ENCODE measurements at regions not wholly inside any gene's neighbourhood (a gene's known extent, or its start where the extent isn't known, plus 50 kb on each side); places are given as distances from the start of the nearest gene placed in this dataset.
A peak's percentile ranks its signal among the peaks of the same experiment; 100 is the strongest.

DNA sequence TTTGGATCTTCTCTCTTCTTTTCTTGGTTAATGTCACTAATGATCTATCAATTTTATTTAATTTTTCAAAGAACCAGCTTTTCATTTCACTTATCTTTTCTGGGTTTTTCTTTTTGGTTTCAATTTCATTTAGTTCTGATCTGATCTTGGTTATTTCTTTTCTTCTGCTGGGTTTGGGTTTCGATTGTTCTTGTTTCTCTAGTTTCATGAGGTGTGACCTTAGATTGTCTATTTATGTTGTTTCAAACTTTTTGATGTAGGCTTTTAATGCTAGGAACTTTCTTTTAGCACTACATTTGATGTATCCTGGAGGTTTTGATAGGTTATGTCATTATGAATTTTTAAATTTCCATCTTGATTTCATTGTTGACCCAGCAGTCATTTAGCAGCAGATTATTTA is 142.3 kb downstream of the C11orf87 start:
- no peak for DNase-seq

- DNase-seq = no peak
These were observed 160.5 kb downstream of the C11orf87 start for GRCh38 chr11:109582470-109582869.

DNA sequence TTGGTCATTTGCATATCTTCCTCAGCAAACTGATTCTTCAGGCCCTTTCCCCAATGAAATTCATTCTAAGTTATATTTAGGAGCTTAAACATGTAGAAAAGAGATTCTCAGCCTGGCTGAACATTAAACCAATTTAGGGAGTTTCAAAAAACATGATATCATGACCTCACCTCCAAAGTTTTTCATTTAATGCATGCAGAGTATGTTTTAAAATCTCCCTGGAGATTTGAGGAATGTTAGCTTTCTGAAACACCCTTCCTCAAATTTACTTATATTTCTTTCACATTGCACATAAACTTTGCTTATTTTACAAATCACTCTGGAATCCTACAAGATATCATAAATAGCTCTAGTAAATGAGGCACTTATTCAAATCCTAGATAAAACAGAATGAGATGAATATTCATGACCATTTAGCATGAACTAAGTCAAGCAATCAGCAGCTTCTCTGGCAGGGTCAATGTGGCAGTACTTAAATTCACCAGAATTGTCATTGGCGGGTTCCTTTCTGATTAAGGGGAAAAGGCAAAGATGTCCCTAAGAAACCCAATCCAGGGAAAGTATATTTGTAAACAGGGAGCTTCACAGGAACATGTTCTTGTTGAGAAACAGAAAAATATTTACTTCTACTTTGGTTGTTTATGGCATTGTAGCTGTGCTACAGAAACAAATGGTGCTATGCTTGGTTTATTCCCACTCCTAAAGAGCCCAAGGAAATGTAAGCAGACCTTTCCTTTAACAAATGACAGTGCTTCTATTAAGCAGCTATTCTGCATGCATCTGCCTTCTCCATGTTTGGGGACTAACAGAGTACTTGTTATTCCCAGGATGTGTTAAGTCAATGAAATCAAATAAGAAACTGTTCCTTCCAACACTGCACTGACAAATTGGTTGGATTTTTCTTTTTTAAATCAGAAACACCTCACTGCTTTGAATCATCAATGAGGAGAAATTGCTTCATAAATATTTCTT is 162.3 kb downstream of the C11orf87 start:
- DNase-seq = no peak

- no peak for DNase-seq
These were observed 164.8 kb downstream of the C11orf87 start for GRCh38 chr11:109586789-109587188.

DNA sequence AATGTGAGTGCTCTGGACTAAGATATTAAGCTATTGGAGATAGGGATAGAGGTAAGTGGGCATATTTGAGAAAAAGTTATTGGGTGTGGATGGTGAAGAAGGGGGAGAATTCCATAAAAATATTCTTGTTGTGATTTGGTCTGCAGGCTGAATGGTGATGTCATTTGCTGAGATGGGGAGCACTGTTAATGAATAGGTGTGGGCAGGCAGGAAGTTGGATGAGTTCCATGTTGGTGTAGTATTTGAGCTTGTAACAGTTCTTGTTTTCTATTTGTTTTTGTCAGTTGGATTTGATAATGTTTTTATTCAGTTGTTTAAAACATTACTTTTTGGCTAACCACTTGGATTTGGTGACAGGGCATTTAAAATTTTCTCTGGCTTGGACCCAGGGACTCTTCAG is 168.8 kb downstream of the C11orf87 start:
- no peak for DNase-seq

DNA sequence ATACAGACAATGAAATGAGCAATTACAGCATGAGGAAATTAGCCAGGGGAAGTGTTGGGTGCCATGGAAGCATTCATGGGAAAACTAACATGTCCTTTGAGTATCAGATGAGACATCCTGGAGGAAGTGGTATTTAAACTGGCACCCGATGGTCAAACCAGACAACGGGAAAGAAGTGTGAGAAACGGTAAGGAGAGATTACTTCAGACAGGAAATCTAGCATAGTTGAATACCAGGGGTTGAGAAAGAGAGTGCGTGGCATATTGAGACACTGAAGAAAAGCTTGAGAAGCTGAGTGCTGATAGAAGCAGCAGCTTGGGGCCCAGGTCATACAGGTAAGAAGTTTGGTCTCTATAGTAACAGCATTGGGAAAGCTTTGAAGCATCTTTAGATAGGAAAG is 175.3 kb downstream of the C11orf87 start:
- no peak for DNase-seq

GRCh38 chr11:109604481-109605400 is 182.8 kb downstream of the C11orf87 start:
- peak; percentile 1 for DNase-seq

- DNase-seq = no peak
These were observed 184.3 kb downstream of the C11orf87 start for GRCh38 chr11:109606256-109606655.

DNA sequence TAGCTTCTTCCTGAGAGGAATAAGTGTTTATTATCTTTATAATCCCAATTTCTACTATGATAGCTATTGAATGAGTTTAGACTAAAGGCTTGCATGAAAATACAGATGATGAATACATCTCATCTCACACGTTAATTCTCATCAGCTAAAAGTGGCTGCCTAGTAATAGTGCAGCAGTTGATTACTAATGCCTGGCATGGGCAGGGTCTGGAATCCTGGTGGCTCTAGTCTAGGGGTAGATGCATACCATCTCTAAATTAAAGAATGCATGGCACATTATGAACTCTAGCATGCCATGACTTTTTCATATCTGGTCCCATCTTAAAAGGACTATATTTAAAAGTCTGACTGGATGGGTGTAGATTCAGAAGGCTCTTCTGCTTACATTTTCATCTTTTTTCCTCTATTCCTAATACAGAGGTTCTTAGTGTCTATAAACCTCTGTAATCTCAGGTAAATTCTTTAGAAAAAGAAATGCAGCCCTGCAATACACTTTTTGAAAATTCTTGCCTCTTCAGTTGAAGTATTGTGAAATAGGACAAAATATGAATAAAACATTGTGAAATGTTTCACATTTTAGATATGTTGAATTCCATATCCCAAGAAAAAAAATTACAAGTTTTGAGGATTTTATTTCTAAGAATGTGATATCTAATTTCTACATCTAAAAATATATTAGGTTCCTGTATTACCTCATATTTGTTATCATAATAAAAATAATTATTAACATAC is 187.6 kb downstream of the C11orf87 start:
- no peak for DNase-seq

DNA sequence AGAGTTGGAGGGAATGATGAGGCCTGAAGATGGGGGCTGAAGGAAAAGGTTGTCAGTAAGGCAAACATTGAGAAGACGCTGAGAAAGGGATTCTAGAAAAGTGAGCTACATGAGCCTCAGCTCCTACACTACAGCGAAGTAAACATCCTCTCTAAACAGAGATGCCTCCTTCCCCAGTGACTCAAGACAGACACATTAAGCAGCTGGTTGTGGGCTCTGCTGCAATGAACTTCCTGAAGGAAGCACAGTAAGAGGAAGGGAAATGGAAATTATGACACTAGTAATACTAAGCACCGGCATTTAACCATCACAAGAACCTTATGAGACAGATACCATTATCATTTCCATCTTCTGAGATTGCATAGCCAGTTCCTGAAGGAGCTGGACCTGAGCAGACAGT is 190.5 kb downstream of the C11orf87 start:
- peak; percentile 46 for DNase-seq

- no peak for DNase-seq
These were observed 197.5 kb downstream of the C11orf87 start for GRCh38 chr11:109619498-109619897.

DNA sequence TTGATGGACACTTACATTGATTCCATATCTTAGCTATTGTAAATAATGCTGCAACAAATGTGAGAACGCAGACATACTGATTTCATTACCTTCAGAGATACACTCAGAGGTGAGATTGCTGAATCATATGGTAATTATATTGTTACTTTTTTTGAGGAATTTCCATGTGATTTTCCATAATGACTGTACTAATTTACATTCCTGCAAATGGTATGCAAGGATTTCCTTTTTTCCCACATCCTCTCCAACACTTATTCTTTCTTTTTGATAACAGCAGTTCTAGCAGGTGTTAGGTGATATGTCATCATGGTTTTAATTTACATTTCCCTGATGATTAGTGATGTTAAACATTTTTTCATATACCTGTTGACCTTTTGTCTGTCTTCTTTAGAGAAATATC is 207.7 kb downstream of the C11orf87 start:
- no peak for DNase-seq

DNA sequence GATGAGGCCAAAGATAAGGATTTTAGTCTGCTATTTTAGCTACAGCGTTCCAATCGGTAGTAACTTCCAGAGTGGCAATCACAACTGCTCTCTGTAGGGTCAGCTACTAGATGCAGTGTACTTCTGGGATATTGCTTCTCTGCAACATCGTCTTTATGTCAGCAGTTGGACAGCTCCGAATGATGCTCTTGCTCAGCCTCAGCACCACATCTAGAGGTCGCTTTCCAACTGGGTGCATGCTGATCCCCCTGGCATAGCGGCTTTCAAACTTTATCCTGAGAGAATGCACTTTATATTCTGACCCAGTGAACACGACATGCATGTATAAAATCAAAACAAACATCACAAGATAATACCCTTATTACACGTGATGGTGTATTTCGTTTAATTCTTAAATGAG is 219.6 kb downstream of the C11orf87 start:
- DNase-seq = peak; percentile 50

GRCh38 chr11:109644152-109644551 is 222.2 kb downstream of the C11orf87 start:
- DNase-seq = peak; percentile 2

DNA sequence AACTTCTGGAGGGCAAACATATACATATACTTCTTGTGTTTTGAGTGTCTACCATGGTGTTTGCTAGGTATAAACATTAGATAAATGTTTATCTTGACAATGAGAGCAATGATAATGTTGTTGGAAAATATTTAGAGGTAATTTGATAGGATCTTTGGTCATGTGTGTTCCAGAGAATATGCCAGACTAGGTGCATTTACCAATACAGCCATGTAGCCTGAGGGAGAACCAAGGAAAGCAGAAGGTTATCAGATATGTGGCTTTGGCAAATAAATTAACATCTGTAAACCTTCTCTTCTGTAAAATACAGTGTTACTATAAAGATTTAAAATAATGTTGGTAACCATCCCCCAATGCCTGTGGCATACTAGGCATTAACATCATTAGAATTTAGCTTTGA is 226.8 kb downstream of the C11orf87 start:
- DNase-seq = no peak

GRCh38 chr11:109654091-109654490 is 232.1 kb downstream of the C11orf87 start:
- DNase-seq = no peak

GRCh38 chr11:109658190-109658589 is 236.2 kb downstream of the C11orf87 start:
- no peak for DNase-seq

GRCh38 chr11:109667719-109668118 is 245.7 kb downstream of the C11orf87 start:
- DNase-seq = no peak

DNA sequence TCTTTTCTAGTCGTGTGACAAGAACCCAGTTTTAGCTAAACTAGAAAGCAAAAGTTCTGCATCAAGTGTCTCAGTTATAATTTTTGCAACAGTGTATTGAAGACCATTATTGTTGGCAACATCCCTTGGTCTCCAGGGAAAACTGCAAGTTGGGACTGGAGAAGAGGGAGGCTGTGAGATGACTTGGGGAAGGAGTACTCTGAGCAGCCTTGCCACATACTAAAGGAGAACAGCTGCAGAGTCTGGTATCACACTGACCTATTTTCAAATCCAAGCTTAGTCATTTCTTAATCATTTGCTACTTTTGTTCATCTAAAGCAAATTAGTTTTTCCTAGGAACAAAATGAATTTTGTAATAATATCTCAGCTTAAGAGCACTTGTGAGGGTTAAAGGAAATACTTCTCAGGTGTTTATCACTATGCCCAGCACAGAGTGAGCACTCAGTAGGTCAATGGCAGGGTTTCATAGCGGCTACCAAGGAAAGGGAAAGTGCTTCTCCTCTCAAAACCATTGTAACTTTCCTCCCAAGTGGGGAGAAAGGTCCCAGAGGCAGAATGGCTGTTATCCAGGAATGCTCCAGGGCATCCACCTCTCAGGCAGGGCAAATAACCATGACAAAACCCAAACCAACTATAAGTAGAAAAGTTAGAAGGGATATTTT is 247.1 kb downstream of the C11orf87 start:
- no peak for DNase-seq

GRCh38 chr11:109677231-109677630 is 255.2 kb downstream of the C11orf87 start:
- no peak for DNase-seq

GRCh38 chr11:109677876-109678275 is 255.9 kb downstream of the C11orf87 start:
- DNase-seq = no peak

- DNase-seq = peak; percentile 22
These were observed 258.1 kb downstream of the C11orf87 start for GRCh38 chr11:109680127-109680526.
